Peyer's patch (tissue), 4 donors: ENCODE measurements at regions not wholly inside any gene's neighbourhood (a gene's known extent, or its start where the extent isn't known, plus 50 kb on each side); places are given as distances from the start of the nearest gene placed in this dataset.

Experiments used
- POLR2A ChIP-seq, 2 donors: fragments of 450-650 bp; IDR thresholded peaks; one replicate each; pipeline ENCODE4 v1.5.1; 2017; ENCODE audit warnings: antibody characterized with exemption in 2 of 2, mild to moderate bottlenecking in 2 of 2, moderate library complexity in 2 of 2
- TF ChIP-seq, protein P1 (sequence below), 6 experiments: fragments of 450-650 bp in 4 of 6; fragments of 200-600 bp in 2 of 6; sonication (generic) in 1 of 6; IDR thresholded peaks; one replicate each; pipeline ENCODE4 v1.5.1; 2017 to 2019; ENCODE audit warnings: antibody characterized with exemption in 6 of 6, mild to moderate bottlenecking in 3 of 6, moderate library complexity in 1 of 6

GRCh38 chr1:173329726-173330125 lies 122.6 kb upstream of the TNFSF4 start:
- TF ChIP-seq POLR2A (IDR thresholded peaks at IDR 0.05): no peak
- TF ChIP-seq, protein P1, sequence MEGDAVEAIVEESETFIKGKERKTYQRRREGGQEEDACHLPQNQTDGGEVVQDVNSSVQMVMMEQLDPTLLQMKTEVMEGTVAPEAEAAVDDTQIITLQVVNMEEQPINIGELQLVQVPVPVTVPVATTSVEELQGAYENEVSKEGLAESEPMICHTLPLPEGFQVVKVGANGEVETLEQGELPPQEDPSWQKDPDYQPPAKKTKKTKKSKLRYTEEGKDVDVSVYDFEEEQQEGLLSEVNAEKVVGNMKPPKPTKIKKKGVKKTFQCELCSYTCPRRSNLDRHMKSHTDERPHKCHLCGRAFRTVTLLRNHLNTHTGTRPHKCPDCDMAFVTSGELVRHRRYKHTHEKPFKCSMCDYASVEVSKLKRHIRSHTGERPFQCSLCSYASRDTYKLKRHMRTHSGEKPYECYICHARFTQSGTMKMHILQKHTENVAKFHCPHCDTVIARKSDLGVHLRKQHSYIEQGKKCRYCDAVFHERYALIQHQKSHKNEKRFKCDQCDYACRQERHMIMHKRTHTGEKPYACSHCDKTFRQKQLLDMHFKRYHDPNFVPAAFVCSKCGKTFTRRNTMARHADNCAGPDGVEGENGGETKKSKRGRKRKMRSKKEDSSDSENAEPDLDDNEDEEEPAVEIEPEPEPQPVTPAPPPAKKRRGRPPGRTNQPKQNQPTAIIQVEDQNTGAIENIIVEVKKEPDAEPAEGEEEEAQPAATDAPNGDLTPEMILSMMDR (IDR thresholded peaks at IDR 0.05): no peak
